Stimulated activated naive B cell treated with anti-CD40 and anti-IgM and Interleukin-4, amounts not matched to agents 10 μg/mL and 1 μg/mL and 100 μg/mL, for 72 hours (primary cell): ENCODE measurements at regions not wholly inside any gene's neighbourhood (a gene's known extent, or its start where the extent isn't known, plus 50 kb on each side); places are given as distances from the start of the nearest gene placed in this dataset.

Experiments used
- ATAC-seq, 2 donors: fragments of 150-1000 bp; cut with Tn5 transposase; replicated peaks; 2 replicates each; pipeline ENCODE4 v1.10.0; 2021; ENCODE audit warnings: moderate library complexity in 1 of 2
- DNase-seq: peaks from one replicate; pipeline ENCODE4 v3.0.0; 2021
- H3K27ac Mint-ChIP-seq: one replicate; pipeline ENCODE4 v1.8.0; 2022; ENCODE audit warnings: mild to moderate bottlenecking, mixed read lengths
- H3K27me3 Mint-ChIP-seq, 2 donors: one replicate each; pipeline ENCODE4 v1.8.0; 2022; ENCODE audit warnings: mixed read lengths in 2 of 2
- H3K36me3 Mint-ChIP-seq, 2 donors: one replicate each; pipeline ENCODE4 v1.8.0; 2022; ENCODE audit warnings: mixed read lengths in 2 of 2, mild to moderate bottlenecking in 1 of 2
- H3K4me1 Mint-ChIP-seq, 2 donors: one replicate each; pipeline ENCODE4 v1.8.0; 2022; ENCODE audit warnings: mixed read lengths in 2 of 2, mild to moderate bottlenecking in 1 of 2
- H3K4me3 Mint-ChIP-seq, 2 donors: one replicate each; pipeline ENCODE4 v1.8.0; 2022; ENCODE audit warnings: mild to moderate bottlenecking in 2 of 2, mixed read lengths in 2 of 2, moderate library complexity in 1 of 2
- H3K9me3 Mint-ChIP-seq, 2 donors: one replicate each; pipeline ENCODE4 v1.8.0; 2022; ENCODE audit warnings: mixed read lengths in 2 of 2, mild to moderate bottlenecking in 1 of 2

DNA sequence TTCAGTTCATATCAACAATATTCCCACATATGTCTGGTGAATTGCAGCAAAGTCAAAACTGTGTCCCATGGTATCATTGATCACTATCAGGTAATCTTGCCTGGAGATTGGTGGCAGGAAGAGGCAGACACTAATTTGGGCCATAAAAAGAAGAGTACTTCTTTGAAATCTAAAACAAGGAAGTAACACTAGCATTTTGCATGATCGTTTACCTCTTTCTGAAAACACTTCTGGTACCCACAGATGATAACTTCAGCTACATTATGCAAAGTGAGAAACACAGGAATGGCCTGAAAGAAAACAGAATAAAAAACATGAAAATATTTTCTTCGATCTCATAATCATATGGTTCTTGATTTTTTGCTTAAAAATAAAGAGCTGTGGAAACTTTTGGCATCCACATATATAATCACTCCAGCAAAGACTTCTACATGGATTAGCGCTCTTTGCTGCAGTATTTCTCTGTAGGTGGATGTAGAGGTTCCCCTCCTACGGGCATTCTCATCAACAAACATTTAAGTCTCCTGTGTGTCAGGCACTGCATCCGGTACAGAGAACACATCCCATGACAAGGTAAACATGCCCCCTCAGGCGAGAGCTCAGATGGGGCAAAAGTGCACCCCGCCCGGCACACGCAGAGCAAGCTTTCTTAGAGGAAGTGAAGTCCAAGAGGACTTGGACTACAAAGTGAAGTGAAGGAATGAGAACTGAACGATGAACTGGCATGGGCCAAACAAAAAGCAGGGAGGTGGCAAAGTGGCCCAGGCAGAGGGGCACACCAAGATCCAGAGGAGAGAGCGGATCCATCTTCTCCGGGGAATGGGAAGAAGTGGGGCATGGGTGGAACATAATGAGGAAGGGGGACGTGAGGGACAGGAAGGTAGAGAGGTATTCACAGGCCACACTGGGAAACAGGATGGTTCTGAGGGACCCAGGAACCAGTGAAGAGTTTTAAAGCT, 68.0 kb upstream of the RIOK3 start:
- Mint-ChIP-seq H3K4me3 (peak overlapping the region in 1 of 2 donors; percentile 1), H3K4me1 (peaks cover 10 to 15% of the 10 kb centered on the region in 2 donors), H3K36me3 (peaks cover 19 to 31% of the 10 kb centered on the region in 2 donors), H3K9me3 (no peaks in the 10 kb centered on the region), H3K27ac (peak overlapping the region; percentile 47), H3K27me3 (no peaks in the 10 kb centered on the region)
- ATAC-seq (peak in 1 of 2 donors; percentile 45), DNase-seq (no peak)

DNA sequence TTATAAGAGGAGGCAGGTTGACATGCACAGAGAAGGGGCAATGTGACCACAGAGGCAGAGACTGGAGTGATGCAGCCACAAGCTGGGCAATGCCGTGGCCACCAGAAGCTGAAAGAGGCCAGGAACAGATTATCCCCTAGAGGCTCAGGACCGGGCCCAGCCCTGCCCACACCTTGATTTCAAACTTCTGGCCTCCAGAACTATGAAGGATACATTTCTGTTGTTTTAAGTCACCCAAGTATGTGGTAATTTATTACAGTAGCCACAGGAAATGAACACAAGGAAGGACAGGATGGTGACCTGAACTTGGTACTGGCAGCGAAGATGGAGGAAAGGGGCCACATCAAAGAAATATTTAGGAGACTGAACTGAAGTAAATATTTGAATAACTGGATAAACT, 66.8 kb upstream of the RIOK3 start:
- H3K9me3 Mint-ChIP-seq: no peaks in the 10 kb centered on the region
- peaks cover 10 to 15% of the 10 kb centered on the region in 2 donors for H3K4me1 Mint-ChIP-seq
- H3K27me3 Mint-ChIP-seq: no peaks in the 10 kb centered on the region
- no peak overlapping the region for H3K4me3 Mint-ChIP-seq
- ATAC-seq (no peak), DNase-seq (no peak)
- H3K36me3 Mint-ChIP-seq: peaks cover 17 to 31% of the 10 kb centered on the region in 2 donors
- H3K27ac Mint-ChIP-seq: no peak overlapping the region

DNA sequence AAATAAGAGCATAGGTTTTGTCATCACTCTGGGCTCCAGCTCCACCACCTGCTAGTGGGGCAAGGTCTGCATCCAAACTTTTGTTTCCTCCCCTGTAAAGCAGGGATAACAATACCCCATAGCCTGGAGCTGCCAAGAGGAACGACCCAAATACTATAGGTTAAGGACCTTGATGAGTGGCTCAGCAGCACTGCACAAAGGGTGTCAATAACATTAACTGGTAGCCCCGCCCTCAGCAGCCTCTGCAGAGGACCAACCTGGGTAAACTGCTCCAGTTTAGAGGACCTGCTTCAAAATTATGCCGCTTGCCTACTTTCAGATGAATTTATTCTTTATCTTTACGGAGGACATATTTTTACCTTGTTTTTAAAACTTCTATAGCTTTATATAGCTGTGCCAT, 65.8 kb upstream of the RIOK3 start:
- H3K4me1 Mint-ChIP-seq: peaks cover 10 to 15% of the 10 kb centered on the region in 2 donors
- no peak for ATAC-seq
- DNase-seq: no peak
- no peaks in the 10 kb centered on the region for H3K27me3 Mint-ChIP-seq
- no peak overlapping the region for H3K27ac Mint-ChIP-seq
- H3K4me3 Mint-ChIP-seq: no peak overlapping the region
- H3K36me3 Mint-ChIP-seq: peaks cover 16 to 30% of the 10 kb centered on the region in 2 donors
- no peaks in the 10 kb centered on the region for H3K9me3 Mint-ChIP-seq

DNA sequence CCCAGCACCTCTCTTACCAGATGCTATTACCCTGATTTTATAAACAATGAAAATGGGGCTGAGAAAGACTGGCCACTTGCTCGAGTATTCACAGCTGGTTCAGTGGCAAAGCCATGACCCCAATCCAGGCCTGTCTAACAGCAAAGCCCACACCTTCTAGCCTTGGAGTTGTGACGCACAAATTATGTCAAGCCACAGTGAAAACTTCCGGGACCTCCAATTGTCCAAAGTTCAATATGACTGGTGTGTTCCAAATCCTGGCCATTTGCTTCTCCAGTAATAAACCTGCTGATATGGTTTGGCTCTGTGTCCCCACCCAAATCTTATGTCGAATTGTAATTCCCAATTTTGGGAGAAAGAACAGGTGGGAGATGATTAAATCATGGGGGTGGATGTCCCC, 64.7 kb upstream of the RIOK3 start:
- no peaks in the 10 kb centered on the region for H3K9me3 Mint-ChIP-seq

DNA sequence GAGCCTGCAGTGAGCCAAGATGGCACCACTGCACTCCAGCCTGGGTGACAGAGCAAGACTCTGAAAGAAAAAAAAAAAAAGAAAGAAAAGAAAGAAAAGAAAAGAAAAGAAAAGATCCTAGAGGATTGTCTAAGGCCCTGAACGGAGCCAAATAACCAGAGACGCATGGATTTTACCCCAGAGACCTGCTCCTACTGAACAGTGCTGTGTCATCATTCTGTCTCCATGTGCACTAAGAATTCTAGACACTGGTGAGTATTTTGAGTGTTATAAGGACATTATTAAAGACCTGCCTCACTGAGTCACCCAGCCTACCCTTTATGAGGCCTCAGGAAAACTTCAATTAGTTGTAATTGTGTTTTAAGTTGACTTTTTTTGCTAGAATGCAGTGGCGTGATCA, 61.9 kb upstream of the RIOK3 start:
- no peak overlapping the region for H3K4me3 Mint-ChIP-seq
- DNase-seq: no peak
- no peaks in the 10 kb centered on the region for H3K4me1 Mint-ChIP-seq
- no peak for ATAC-seq
- H3K9me3 Mint-ChIP-seq: no peaks in the 10 kb centered on the region
- H3K27me3 Mint-ChIP-seq: no peaks in the 10 kb centered on the region
- peaks cover 17 to 25% of the 10 kb centered on the region in 2 donors for H3K36me3 Mint-ChIP-seq
- no peak overlapping the region for H3K27ac Mint-ChIP-seq

More for the DNA sequence above, 64.7 kb upstream of the RIOK3 start:
- H3K36me3 Mint-ChIP-seq: peaks cover 9 to 23% of the 10 kb centered on the region in 2 donors
- H3K27me3 Mint-ChIP-seq: no peaks in the 10 kb centered on the region
- H3K27ac Mint-ChIP-seq: no peak overlapping the region
- no peak overlapping the region for H3K4me3 Mint-ChIP-seq
- DNase-seq (no peak), ATAC-seq (no peak)
- peaks cover 10 to 15% of the 10 kb centered on the region in 2 donors for H3K4me1 Mint-ChIP-seq

DNA sequence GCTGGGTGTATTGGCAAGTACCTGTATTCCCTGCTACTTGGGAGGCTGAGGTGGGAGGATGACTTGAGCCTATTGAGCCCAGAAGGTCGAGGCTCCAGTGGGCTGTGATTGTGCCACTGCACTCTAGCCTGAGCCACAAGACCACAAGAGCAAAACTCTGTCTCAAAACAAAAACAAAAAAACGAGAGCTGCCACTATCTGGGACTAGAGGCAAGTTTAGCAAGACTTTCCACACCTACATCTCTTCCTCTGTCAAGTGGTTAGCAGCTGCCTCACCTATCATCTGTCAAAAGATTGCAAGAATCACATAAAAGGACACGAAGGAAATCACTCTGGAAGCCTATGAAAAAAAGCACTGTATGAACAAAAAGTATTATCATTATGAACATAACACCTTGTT, 55.2 kb upstream of the RIOK3 start:
- no peak overlapping the region for H3K4me3 Mint-ChIP-seq
- H3K36me3 Mint-ChIP-seq: peaks cover 29 to 48% of the 10 kb centered on the region in 2 donors
- H3K9me3 Mint-ChIP-seq: no peaks in the 10 kb centered on the region
- ATAC-seq (no peak), DNase-seq (no peak)
- no peaks in the 10 kb centered on the region for H3K27me3 Mint-ChIP-seq
- no peak overlapping the region for H3K27ac Mint-ChIP-seq
- peaks cover 6 to 7% of the 10 kb centered on the region in 2 donors for H3K4me1 Mint-ChIP-seq

DNA sequence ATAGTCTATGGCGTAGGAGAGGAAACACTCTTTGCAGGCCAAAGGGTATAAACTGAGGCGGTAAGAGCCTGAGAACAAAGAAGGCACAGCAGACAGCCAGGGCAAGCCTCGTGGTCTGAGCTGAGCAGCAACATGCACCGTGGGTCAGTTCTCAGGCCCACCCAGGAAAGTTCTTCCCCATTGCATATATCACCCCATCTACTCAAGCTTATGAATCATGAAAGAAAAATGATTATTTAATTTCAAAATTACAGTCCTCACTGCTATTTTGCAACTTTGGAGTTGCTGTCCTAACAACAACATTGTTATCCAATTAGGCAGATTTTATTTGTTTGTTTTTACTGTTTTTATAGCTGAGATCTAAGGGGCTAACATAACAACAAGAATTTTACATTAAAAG, 54.7 kb upstream of the RIOK3 start:
- Mint-ChIP-seq H3K4me3 (no peak overlapping the region), H3K36me3 (peaks cover 32 to 48% of the 10 kb centered on the region in 2 donors), H3K4me1 (peaks cover 6 to 9% of the 10 kb centered on the region in 2 donors), H3K27me3 (no peaks in the 10 kb centered on the region), H3K9me3 (peaks cover 2 to 3% of the 10 kb centered on the region in 2 donors), H3K27ac (no peak overlapping the region)
- ATAC-seq (no peak), DNase-seq (no peak)

DNA sequence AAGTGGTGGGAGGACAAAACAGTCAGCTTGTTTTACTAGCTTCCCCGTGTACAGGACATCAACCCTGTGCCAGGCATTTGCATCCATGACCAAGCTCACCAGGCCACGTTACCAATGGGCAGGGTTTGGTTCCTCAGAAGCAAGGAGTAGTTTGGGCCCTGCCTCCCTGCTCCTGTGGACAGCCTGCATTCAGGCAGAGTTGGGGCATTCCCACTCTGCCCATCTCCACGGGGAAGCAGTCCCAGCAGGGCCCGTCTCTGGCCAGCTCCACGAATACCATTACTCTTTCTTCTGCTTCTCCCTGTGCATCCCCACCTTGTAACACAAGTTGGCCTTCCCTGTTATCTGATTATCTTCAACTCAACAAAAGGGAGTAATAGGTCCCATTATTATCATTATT, 54.0 kb upstream of the RIOK3 start:
- Mint-ChIP-seq H3K27ac (no peak overlapping the region), H3K4me3 (no peak overlapping the region), H3K9me3 (peaks cover 2 to 3% of the 10 kb centered on the region in 2 donors), H3K36me3 (peaks cover 35 to 52% of the 10 kb centered on the region in 2 donors), H3K27me3 (no peaks in the 10 kb centered on the region), H3K4me1 (peaks cover 6 to 9% of the 10 kb centered on the region in 2 donors)
- no peak for DNase-seq
- no peak for ATAC-seq

DNA sequence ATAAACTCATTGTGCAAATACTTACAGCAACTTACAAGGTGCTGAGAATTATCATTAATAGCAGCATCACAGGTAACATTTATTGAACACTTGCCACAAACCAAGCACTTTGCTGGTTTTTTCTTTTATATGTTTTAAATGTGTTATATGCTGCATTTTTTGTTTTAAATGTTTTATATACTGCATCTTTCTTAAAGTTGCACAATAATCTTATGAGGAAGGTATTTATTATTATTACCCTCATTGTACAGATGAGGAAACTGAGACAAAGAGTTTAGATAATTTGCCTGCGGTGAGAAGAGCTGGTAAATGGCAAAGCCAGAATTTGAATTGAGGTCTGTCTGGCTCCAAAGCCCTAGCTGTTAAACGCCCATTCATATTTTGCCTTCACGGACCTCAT, 52.2 kb upstream of the RIOK3 start:
- Mint-ChIP-seq H3K4me3 (no peak overlapping the region), H3K27me3 (no peaks in the 10 kb centered on the region), H3K4me1 (peaks cover 6 to 9% of the 10 kb centered on the region in 2 donors), H3K9me3 (peaks cover 2 to 3% of the 10 kb centered on the region in 2 donors), H3K27ac (no peak overlapping the region), H3K36me3 (peaks cover 24 to 44% of the 10 kb centered on the region in 2 donors)
- ATAC-seq (no peak), DNase-seq (no peak)

DNA sequence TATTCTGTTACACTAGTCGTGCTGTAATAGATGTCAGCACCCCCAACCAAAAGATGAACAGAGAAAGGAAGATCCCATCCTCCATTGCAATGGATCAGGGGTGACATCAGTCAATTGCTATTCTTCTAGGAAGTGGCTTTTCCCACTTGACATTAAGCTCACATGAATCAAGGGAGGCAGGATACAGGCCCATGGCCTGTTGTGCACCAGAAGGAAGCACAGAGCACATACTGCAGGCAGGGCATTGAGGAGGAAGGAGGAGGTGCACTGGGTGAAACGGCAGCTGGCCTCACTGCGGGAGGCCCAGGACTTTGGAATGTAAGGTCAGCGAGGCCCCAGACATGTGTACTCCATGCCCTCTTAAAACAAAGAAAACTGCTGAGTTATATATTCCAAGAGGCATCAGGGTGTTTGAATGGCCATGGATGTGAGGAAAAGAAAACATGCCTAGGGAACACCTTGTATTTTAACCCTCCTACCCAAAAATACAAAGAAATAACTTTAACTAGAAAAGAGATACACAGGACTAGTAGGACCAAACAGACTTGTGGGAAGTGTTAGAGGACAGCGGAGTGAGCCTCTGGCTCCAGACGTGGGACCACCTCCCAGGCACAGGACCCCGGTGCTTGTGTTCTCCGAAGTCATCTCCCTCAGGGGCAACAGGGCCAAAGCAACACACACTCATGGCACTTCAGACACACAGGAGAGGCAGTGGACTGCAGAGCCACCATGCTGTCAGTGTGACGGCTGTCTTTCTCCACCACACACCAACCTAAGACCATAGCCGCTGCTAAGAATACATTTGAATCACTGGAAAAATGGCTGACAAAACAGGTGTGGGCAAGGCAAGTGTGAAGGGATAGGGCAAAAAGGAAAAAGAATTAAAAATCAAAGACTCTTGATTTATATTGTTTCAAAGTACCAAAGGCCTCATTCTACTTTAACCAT, 51.4 kb upstream of the RIOK3 start:
- H3K27ac Mint-ChIP-seq: peak overlapping the region; percentile 37
- H3K36me3 Mint-ChIP-seq: peaks cover 20 to 40% of the 10 kb centered on the region in 2 donors
- peaks cover 2 to 3% of the 10 kb centered on the region in 2 donors for H3K9me3 Mint-ChIP-seq
- H3K4me1 Mint-ChIP-seq: peaks cover 3 to 9% of the 10 kb centered on the region in 2 donors
- no peak overlapping the region for H3K4me3 Mint-ChIP-seq
- ATAC-seq (no peak), DNase-seq (no peak)
- no peaks in the 10 kb centered on the region for H3K27me3 Mint-ChIP-seq
